HG02885 (cell line): ENCODE measurements at regions not wholly inside any gene's neighbourhood (a gene's known extent, or its start where the extent isn't known, plus 50 kb on each side); places are given as distances from the start of the nearest gene placed in this dataset.
"Not testable (repeated sequence)": the region's sequence is repeated elsewhere in the genome, so short reads cannot be mapped to it uniquely, and the experiment has no call there.

Experiments used
- ATAC-seq: cut with Tn5 transposase; IDR thresholded peaks from one replicate; pipeline ENCODE4 v1.9.1; 2021; ENCODE audit warnings: mild to moderate bottlenecking; ENCODE audit not compliant: unreplicated experiment, poor library complexity

GRCh38 chr21:33997436-33997835 is 75.9 kb upstream of the MRPS6 start:
- ATAC-seq: no peak

GRCh38 chr21:33994373-33994772 is 78.8 kb upstream of the ATP5PO start:
- no peak for ATAC-seq

- ATAC-seq: no peak
These were observed 78.0 kb upstream of the ATP5PO start for GRCh38 chr21:33993286-33994231.

- ATAC-seq: not testable (repeated sequence)
These were observed 76.8 kb upstream of the ATP5PO start for GRCh38 chr21:33992412-33992811.

- no peak for ATAC-seq
These were observed 75.5 kb upstream of the ATP5PO start for GRCh38 chr21:33991133-33991532.

- no peak for ATAC-seq
These were observed 73.8 kb upstream of the ATP5PO start for GRCh38 chr21:33989440-33989839.

- ATAC-seq: no peak
These were observed 72.8 kb upstream of the ATP5PO start for GRCh38 chr21:33988237-33989017.

GRCh38 chr21:33987461-33987860 is 71.9 kb upstream of the ATP5PO start:
- ATAC-seq: no peak

- no peak for ATAC-seq
These were observed 69.8 kb upstream of the ATP5PO start for GRCh38 chr21:33985117-33986050.

- no peak for ATAC-seq
These were observed 68.4 kb upstream of the ATP5PO start for GRCh38 chr21:33984021-33984481.

GRCh38 chr21:33981391-33982101 is 65.9 kb upstream of the ATP5PO start:
- no peak for ATAC-seq

GRCh38 chr21:33980276-33980916 is 64.8 kb upstream of the ATP5PO start:
- ATAC-seq: no peak

- no peak for ATAC-seq
These were observed 63.0 kb upstream of the ATP5PO start for GRCh38 chr21:33978585-33978984.

- no peak for ATAC-seq
These were observed 62.2 kb upstream of the ATP5PO start for GRCh38 chr21:33977721-33978369.

GRCh38 chr21:33977017-33977720 is 61.6 kb upstream of the ATP5PO start:
- ATAC-seq: no peak

GRCh38 chr21:33976082-33977016 is 60.7 kb upstream of the ATP5PO start:
- ATAC-seq: peak; percentile 52

- ATAC-seq: peak; percentile 86
These were observed 60.0 kb upstream of the ATP5PO start for GRCh38 chr21:33975548-33976081.
